ENCODE measurements at regions not wholly inside any gene's neighbourhood (a gene's known extent, or its start where the extent isn't known, plus 50 kb on each side); places are given as distances from the start of the nearest gene placed in this dataset.

DNA sequence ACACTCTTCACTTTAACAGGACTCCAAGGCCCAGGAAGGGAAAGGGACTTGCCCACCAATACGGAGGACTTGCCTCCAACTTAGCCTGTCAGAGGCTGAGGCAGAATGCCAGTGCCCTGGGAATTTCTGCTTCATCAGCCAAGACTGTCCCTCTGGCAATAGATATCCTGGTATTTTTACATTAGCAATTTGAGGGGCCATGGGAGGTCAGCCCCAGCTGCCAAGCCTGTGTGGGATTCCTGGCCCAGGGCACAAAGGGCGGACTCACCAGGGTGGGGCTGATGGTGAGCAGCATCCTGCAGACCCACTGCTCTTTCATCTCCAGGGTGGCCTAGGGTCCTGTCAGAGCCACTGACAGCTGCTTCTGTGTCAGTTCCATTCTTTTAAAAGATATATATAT is 78.3 kb upstream of the CIBAR2 start:
- TF ChIP-seq POLR2A (IDR thresholded peaks at IDR 0.05; ENCODE audit: low read depth, low read length) (no peak), POLR2AphosphoS5 (IDR thresholded peaks at IDR 0.05; ENCODE audit: low read depth, low read length) (no peak), TAF1 (IDR thresholded peaks at IDR 0.05; ENCODE audit: low read depth, low read length) (no peak), SPI1 (IDR thresholded peaks at IDR 0.05; ENCODE audit: low read depth, low read length) (no peak), POU2F2 (IDR thresholded peaks at IDR 0.05; ENCODE audit: low read depth, low read length) (no peak), PAX5 (IDR thresholded peaks at IDR 0.05; ENCODE audit: insufficient read depth, low read length, severe bottlenecking) (no peak)

Data from GM12891 (cell line).